ENCODE measurements at regions not wholly inside any gene's neighbourhood (a gene's known extent, or its start where the extent isn't known, plus 50 kb on each side); places are given as distances from the start of the nearest gene placed in this dataset.

- no peak for TF ChIP-seq CTCF (IDR thresholded peaks at IDR 0.05; ENCODE audit: insufficient read depth, low read length)
- no peak for TF ChIP-seq SPI1 (IDR thresholded peaks at IDR 0.05; ENCODE audit: borderline replicate concordance, low read depth)
- TF ChIP-seq POLR2AphosphoS5 (IDR thresholded peaks at IDR 0.05; ENCODE audit: low read depth) = no peak
- TF ChIP-seq, protein P1, sequence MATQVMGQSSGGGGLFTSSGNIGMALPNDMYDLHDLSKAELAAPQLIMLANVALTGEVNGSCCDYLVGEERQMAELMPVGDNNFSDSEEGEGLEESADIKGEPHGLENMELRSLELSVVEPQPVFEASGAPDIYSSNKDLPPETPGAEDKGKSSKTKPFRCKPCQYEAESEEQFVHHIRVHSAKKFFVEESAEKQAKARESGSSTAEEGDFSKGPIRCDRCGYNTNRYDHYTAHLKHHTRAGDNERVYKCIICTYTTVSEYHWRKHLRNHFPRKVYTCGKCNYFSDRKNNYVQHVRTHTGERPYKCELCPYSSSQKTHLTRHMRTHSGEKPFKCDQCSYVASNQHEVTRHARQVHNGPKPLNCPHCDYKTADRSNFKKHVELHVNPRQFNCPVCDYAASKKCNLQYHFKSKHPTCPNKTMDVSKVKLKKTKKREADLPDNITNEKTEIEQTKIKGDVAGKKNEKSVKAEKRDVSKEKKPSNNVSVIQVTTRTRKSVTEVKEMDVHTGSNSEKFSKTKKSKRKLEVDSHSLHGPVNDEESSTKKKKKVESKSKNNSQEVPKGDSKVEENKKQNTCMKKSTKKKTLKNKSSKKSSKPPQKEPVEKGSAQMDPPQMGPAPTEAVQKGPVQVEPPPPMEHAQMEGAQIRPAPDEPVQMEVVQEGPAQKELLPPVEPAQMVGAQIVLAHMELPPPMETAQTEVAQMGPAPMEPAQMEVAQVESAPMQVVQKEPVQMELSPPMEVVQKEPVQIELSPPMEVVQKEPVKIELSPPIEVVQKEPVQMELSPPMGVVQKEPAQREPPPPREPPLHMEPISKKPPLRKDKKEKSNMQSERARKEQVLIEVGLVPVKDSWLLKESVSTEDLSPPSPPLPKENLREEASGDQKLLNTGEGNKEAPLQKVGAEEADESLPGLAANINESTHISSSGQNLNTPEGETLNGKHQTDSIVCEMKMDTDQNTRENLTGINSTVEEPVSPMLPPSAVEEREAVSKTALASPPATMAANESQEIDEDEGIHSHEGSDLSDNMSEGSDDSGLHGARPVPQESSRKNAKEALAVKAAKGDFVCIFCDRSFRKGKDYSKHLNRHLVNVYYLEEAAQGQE (IDR thresholded peaks at IDR 0.05; ENCODE audit: insufficient replicate concordance, low read depth) = no peak
These were observed 98.6 kb upstream of the MAP4K3 start for GRCh38 chr2:39535636-39536185.
